ENCODE measurements at regions not wholly inside any gene's neighbourhood (a gene's known extent, or its start where the extent isn't known, plus 50 kb on each side); places are given as distances from the start of the nearest gene placed in this dataset.

DNA sequence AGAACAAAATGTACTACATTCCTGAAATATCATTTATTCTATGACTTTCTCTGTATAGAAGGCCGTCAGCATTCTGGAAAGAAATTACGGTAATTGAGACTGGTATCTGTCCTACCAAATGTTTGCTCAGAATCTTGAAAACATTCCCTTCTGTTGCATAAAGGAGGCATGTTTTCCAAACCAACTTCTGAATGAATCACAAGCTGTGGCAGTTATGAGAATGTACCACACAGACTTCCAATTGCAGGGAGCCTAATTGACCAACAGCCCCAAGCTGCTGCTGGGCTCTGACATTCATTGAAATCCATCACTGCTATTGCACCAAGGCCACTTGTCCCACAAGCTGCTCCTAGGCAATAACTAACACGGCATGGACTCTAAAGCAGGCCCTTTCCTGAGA, 185.3 kb upstream of the CCDC196 start (continued):
- TF ChIP-seq, protein P1, sequence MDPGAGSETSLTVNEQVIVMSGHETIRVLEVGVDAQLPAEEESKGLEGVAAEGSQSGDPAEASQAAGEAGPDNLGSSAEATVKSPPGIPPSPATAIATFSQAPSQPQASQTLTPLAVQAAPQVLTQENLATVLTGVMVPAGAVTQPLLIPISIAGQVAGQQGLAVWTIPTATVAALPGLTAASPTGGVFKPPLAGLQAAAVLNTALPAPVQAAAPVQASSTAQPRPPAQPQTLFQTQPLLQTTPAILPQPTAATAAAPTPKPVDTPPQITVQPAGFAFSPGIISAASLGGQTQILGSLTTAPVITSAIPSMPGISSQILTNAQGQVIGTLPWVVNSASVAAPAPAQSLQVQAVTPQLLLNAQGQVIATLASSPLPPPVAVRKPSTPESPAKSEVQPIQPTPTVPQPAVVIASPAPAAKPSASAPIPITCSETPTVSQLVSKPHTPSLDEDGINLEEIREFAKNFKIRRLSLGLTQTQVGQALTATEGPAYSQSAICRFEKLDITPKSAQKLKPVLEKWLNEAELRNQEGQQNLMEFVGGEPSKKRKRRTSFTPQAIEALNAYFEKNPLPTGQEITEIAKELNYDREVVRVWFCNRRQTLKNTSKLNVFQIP (CRISPR knock-in tag; IDR thresholded peaks at IDR 0.05; ENCODE audit: borderline replicate concordance, low read depth) = no peak
- TF ChIP-seq GLIS3 (CRISPR knock-in tag; IDR thresholded peaks at IDR 0.05) (no peak), CSDC2 (CRISPR knock-in tag; IDR thresholded peaks at IDR 0.05) (no peak)

DNA sequence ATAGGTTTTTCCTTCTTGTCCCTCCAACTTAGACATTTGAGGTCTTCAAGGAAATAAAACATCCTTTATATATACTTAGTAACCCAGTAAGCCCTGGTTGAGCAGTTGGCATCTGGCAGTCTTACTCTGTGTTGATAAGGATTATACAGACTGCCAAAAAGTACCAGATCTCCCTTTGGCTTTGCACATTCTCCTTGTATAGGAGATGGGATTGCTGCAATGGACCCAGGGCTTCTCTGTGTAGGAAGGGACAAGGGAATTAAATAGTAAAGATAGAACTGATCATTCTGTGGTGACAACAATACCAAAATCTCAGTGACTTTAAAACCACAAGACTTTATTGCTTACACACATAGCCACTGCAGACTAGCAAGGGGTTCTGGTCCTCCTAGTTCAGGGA, 180.1 kb upstream of the CCDC196 start:
- ATAC-seq = no peak
- no peak for TF ChIP-seq RARB (CRISPR knock-in tag; IDR thresholded peaks at IDR 0.05)
- no peak for TF ChIP-seq ARNTL (CRISPR knock-in tag; IDR thresholded peaks at IDR 0.05; ENCODE audit: borderline replicate concordance, low read depth)
- no peak for TF ChIP-seq ZNF565 (CRISPR knock-in tag; conservative IDR thresholded peaks at IDR 0.05; ENCODE audit: low read depth)
- TF ChIP-seq CSDC2 (CRISPR knock-in tag; IDR thresholded peaks at IDR 0.05) = no peak

DNA sequence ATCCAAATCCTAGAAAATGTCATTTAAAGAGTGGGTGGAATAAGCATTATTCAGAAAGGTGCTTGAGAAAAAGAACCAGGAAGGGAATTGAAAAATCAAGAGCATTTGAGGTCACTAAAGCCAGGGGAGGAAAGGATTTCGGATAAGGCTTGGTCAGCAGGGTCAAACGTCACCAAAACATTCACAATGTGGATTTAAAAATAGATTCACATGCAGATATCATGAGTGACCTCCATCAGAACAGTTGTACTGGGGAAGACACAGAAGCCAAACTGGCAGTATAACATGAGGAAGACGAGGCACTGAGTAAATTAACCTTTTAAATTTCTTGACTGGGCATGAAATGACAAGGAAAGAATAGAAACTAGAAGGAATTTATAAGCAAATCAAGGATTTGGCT, 175.1 kb upstream of the CCDC196 start:
- TF ChIP-seq ARNTL (CRISPR knock-in tag; IDR thresholded peaks at IDR 0.05; ENCODE audit: borderline replicate concordance, low read depth) (no peak), ZC3H10 (CRISPR knock-in tag; IDR thresholded peaks at IDR 0.05) (no peak), GLIS3 (CRISPR knock-in tag; IDR thresholded peaks at IDR 0.05) (no peak), PPARA (CRISPR knock-in tag; IDR thresholded peaks at IDR 0.05; ENCODE audit: borderline replicate concordance) (no peak), CSDC2 (CRISPR knock-in tag; IDR thresholded peaks at IDR 0.05) (no peak), ZNF8 (CRISPR knock-in tag; IDR thresholded peaks at IDR 0.05) (no peak), TOX (CRISPR knock-in tag; IDR thresholded peaks at IDR 0.05; ENCODE audit: borderline replicate concordance) (no peak), RARB (CRISPR knock-in tag; IDR thresholded peaks at IDR 0.05) (no peak), TCF4 (CRISPR knock-in tag; IDR thresholded peaks at IDR 0.05; ENCODE audit: borderline replicate concordance) (no peak), ZNF565 (CRISPR knock-in tag; conservative IDR thresholded peaks at IDR 0.05; ENCODE audit: low read depth) (no peak), ESRRG (CRISPR knock-in tag; IDR thresholded peaks at IDR 0.05) (no peak)
- TF ChIP-seq, protein P2, sequence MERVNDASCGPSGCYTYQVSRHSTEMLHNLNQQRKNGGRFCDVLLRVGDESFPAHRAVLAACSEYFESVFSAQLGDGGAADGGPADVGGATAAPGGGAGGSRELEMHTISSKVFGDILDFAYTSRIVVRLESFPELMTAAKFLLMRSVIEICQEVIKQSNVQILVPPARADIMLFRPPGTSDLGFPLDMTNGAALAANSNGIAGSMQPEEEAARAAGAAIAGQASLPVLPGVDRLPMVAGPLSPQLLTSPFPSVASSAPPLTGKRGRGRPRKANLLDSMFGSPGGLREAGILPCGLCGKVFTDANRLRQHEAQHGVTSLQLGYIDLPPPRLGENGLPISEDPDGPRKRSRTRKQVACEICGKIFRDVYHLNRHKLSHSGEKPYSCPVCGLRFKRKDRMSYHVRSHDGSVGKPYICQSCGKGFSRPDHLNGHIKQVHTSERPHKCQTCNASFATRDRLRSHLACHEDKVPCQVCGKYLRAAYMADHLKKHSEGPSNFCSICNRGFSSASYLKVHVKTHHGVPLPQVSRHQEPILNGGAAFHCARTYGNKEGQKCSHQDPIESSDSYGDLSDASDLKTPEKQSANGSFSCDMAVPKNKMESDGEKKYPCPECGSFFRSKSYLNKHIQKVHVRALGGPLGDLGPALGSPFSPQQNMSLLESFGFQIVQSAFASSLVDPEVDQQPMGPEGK (CRISPR knock-in tag; IDR thresholded peaks at IDR 0.05; ENCODE audit: borderline replicate concordance) = no peak
- TF ChIP-seq, protein P3, sequence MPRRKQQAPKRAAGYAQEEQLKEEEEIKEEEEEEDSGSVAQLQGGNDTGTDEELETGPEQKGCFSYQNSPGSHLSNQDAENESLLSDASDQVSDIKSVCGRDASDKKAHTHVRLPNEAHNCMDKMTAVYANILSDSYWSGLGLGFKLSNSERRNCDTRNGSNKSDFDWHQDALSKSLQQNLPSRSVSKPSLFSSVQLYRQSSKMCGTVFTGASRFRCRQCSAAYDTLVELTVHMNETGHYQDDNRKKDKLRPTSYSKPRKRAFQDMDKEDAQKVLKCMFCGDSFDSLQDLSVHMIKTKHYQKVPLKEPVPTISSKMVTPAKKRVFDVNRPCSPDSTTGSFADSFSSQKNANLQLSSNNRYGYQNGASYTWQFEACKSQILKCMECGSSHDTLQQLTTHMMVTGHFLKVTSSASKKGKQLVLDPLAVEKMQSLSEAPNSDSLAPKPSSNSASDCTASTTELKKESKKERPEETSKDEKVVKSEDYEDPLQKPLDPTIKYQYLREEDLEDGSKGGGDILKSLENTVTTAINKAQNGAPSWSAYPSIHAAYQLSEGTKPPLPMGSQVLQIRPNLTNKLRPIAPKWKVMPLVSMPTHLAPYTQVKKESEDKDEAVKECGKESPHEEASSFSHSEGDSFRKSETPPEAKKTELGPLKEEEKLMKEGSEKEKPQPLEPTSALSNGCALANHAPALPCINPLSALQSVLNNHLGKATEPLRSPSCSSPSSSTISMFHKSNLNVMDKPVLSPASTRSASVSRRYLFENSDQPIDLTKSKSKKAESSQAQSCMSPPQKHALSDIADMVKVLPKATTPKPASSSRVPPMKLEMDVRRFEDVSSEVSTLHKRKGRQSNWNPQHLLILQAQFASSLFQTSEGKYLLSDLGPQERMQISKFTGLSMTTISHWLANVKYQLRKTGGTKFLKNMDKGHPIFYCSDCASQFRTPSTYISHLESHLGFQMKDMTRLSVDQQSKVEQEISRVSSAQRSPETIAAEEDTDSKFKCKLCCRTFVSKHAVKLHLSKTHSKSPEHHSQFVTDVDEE (CRISPR knock-in tag; IDR thresholded peaks at IDR 0.05) = no peak
- TF ChIP-seq, protein P1 (CRISPR knock-in tag; IDR thresholded peaks at IDR 0.05; ENCODE audit: borderline replicate concordance, low read depth) = no peak
- TF ChIP-seq, protein P4, sequence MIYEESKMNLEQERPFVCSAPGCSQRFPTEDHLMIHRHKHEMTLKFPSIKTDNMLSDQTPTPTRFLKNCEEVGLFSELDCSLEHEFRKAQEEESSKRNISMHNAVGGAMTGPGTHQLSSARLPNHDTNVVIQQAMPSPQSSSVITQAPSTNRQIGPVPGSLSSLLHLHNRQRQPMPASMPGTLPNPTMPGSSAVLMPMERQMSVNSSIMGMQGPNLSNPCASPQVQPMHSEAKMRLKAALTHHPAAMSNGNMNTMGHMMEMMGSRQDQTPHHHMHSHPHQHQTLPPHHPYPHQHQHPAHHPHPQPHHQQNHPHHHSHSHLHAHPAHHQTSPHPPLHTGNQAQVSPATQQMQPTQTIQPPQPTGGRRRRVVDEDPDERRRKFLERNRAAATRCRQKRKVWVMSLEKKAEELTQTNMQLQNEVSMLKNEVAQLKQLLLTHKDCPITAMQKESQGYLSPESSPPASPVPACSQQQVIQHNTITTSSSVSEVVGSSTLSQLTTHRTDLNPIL (CRISPR knock-in tag; IDR thresholded peaks at IDR 0.05; ENCODE audit: low read depth) = no peak
- TF ChIP-seq, protein P5, sequence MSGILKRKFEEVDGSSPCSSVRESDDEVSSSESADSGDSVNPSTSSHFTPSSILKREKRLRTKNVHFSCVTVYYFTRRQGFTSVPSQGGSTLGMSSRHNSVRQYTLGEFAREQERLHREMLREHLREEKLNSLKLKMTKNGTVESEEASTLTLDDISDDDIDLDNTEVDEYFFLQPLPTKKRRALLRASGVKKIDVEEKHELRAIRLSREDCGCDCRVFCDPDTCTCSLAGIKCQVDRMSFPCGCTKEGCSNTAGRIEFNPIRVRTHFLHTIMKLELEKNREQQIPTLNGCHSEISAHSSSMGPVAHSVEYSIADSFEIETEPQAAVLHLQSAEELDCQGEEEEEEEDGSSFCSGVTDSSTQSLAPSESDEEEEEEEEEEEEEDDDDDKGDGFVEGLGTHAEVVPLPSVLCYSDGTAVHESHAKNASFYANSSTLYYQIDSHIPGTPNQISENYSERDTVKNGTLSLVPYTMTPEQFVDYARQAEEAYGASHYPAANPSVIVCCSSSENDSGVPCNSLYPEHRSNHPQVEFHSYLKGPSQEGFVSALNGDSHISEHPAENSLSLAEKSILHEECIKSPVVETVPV (CRISPR knock-in tag; IDR thresholded peaks at IDR 0.05) = no peak
- ATAC-seq = no peak

DNA sequence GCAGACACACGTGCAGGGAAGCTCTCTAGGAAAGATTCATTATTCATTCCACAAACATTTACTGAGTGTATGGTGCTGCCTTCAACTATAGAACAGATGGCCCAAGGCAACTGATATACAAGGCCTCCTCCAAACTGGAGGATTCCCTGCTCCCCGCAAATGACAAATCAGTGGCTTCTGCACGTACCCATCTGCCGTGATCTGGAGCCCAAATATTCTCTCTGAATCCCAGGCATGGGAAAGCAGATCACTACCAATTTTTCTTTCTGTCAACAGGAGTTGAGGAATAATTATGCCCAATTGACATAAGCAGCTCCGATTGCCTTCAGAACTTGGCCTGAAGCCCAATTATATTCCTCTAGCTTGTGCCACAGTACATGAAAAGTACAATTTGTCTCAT, 174.2 kb upstream of the CCDC196 start:
- ATAC-seq = no peak
- TF ChIP-seq ARNTL (CRISPR knock-in tag; IDR thresholded peaks at IDR 0.05; ENCODE audit: borderline replicate concordance, low read depth) = no peak
- TF ChIP-seq ZFP3 (CRISPR knock-in tag; IDR thresholded peaks at IDR 0.05) = no peak
- no peak for TF ChIP-seq ISL1 (CRISPR knock-in tag; IDR thresholded peaks at IDR 0.05)
- no peak for TF ChIP-seq OSR1 (CRISPR knock-in tag; IDR thresholded peaks at IDR 0.05)
- no peak for TF ChIP-seq RARB (CRISPR knock-in tag; IDR thresholded peaks at IDR 0.05)
- no peak for TF ChIP-seq ZNF70 (CRISPR knock-in tag; IDR thresholded peaks at IDR 0.05)

Measured in SK-N-SH treated with all-trans-retinoic acid at 6 μM for 48 hours (cell line).